GM12878 (cell line): ENCODE measurements at regions not wholly inside any gene's neighbourhood (a gene's known extent, or its start where the extent isn't known, plus 50 kb on each side); places are given as distances from the start of the nearest gene placed in this dataset.

Experiments
- ATAC-seq: fragments of 200-7000 bp; cut with Tn5 transposase; 3 replicates; pipeline ENCODE4 v1.9.1; 2020; ENCODE audit warnings: mild to moderate bottlenecking, moderate library complexity
- BruUV-seq: library from RNA; stranded (reverse); fragments of 400-500 nt; replicated peaks from 2 replicates; lab custom pipeline; 2021; lab: Mats Ljungman, UMichigan
- CTCF ChIA-PET: fragments of 300-600 bp; sonication (Branson Sonifier 250); formaldehyde crosslinking; extraction: SDS; loops from one replicate; lab custom pipeline; 2021; ENCODE audit warnings: inconsistent platforms; lab: Yijun Ruan, JAX
- POLR2A ChIA-PET: fragments of 350-600 bp; formaldehyde crosslinking; extraction: SDS; loops from one replicate; lab custom pipeline; 2021; ENCODE audit warnings: inconsistent platforms; lab: Charles Lee
- RAD21 ChIA-PET: fragments of 300-600 bp; sonication (Branson Sonifier 250); formaldehyde crosslinking; loops from one replicate; lab custom pipeline; 2023; ENCODE audit warnings: antibody characterized with exemption; ENCODE audit not compliant: unreplicated experiment; lab: Charles Lee
- SMC1A ChIA-PET: fragments of 300-600 bp; sonication (Branson Sonifier 250); formaldehyde crosslinking; loops from one replicate; lab custom pipeline; 2023; ENCODE audit not compliant: unreplicated experiment, uncharacterized antibody; lab: Charles Lee
- DNase-seq: peaks from one replicate; pipeline ENCODE4 v3.0.0-alpha.2; 2011; ENCODE audit warnings: low read depth, low spot score
- FAIRE-seq: peaks from 3 replicates; lab custom pipeline; 2011; peaks lifted over from hg19 to GRCh38; lab: Jason Lieb, UNC
- H2AFZ ChIP-seq: 2 replicates; pipeline ENCODE4 v1.6.0; 2011; ENCODE audit warnings: low read depth, low read length, control low read depth; ENCODE audit not compliant: control insufficient read depth
- H3K27ac ChIP-seq: 2 replicates; pipeline ENCODE4 v1.5.1; 2011; ENCODE audit warnings: control low read depth; ENCODE audit not compliant: control insufficient read depth, insufficient read depth
- H3K27me3 ChIP-seq, 2 experiments: replicated peaks in 1 of 2; 2 replicates each; pipeline versions ENCODE4 v1.6.0 to v1.6.1; 2011; ENCODE audit warnings: low read length in 1 of 2; ENCODE audit not compliant: control insufficient read depth in 2 of 2, insufficient read depth in 2 of 2
- H3K36me3 ChIP-seq, 2 experiments: 2 replicates each; pipeline ENCODE4 v1.5.1; 2011; ENCODE audit warnings: low read length in 1 of 2; ENCODE audit not compliant: control insufficient read depth in 2 of 2, insufficient read depth in 2 of 2
- H3K4me1 ChIP-seq: 2 replicates; pipeline ENCODE4 v1.6.1; 2011; ENCODE audit warnings: mild to moderate bottlenecking, low read length, moderate library complexity, mixed read lengths; ENCODE audit not compliant: control insufficient read depth, insufficient read depth
- H3K4me2 ChIP-seq: 2 replicates; pipeline ENCODE4 v1.6.0; 2011; ENCODE audit warnings: control low read depth; ENCODE audit not compliant: control insufficient read depth, insufficient read depth
- H3K4me3 ChIP-seq: fragments of 200-600 bp; sonication (generic); 2 replicates; pipeline ENCODE4 v1.5.1; 2016
- H3K79me2 ChIP-seq: 2 replicates; pipeline ENCODE4 v1.6.0; 2011; ENCODE audit warnings: low read length; ENCODE audit not compliant: control insufficient read depth, insufficient read depth
- H3K9ac ChIP-seq: 2 replicates; pipeline ENCODE4 v1.8.0; 2011; ENCODE audit warnings: low read length, control low read depth, mixed read lengths; ENCODE audit not compliant: control insufficient read depth, insufficient read depth
- H3K9me3 ChIP-seq: replicated peaks from 3 replicates; pipeline ENCODE4 v1.5.1; 2011; ENCODE audit warnings: mild to moderate bottlenecking, low read length; ENCODE audit not compliant: control insufficient read depth, insufficient read depth
- H4K20me1 ChIP-seq: 2 replicates; pipeline ENCODE4 v1.6.0; 2011; ENCODE audit not compliant: control insufficient read depth, insufficient read depth
- GABPA ChIP-seq: IDR thresholded peaks from 2 replicates; pipeline ENCODE4 v1.6.1; 2014; ENCODE audit warnings: antibody characterized with exemption, low read depth, mild to moderate bottlenecking, inconsistent platforms
- POLR2A ChIP-seq: IDR thresholded peaks from 2 replicates; pipeline ENCODE4 v1.6.1; 2011; ENCODE audit warnings: low read depth, mild to moderate bottlenecking, low read length
- ZNF592 ChIP-seq: fragments of 450-650 bp; IDR thresholded peaks from 2 replicates; pipeline ENCODE4 v1.6.1; 2017; ENCODE audit warnings: mild to moderate bottlenecking, moderate library complexity
- ZNF622 ChIP-seq: fragments of 450-650 bp; IDR thresholded peaks from 2 replicates; pipeline ENCODE4 v1.6.1; 2017; ENCODE audit warnings: mild to moderate bottlenecking, inconsistent platforms
- WGBS: methylation state at CpG from one replicate; pipeline ENCODE4 v1.1.6; 2016; ENCODE audit warnings: low lambda C conversion rate; ENCODE audit not compliant: insufficient replicate concordance, insufficient coverage; ENCODE audit errors: missing lambda C conversion rate; 5-methylcytosine and 5-hydroxymethylcytosine counted together
- in situ Hi-C: fragments of 300-500 bp; cut with MboI; formaldehyde crosslinking; loops from 9 replicates; pipeline ENCODE4 v1.14.3; 2018; ENCODE audit warnings: mixed read lengths
- intact Hi-C: fragments of 100-400 bp; cut with micrococcal nuclease; formaldehyde crosslinking; loops from one replicate; pipeline ENCODE4 v1.14.2; 2022; ENCODE audit not compliant: unreplicated experiment

GRCh38 chrX:13153796-13154195 lies 109.4 kb upstream of the FAM9C start:
- CTCF ChIA-PET: no interaction called here
- no TSS peak for BruUV-seq
- Histone ChIP-seq H3K36me3 (no peaks in the 10 kb centered on the region), H3K27me3 (no peaks in the 10 kb centered on the region), H3K4me3 (no peak overlapping the region), H3K79me2 (no peaks in the 10 kb centered on the region), H3K4me2 (no peak overlapping the region), H4K20me1 (no peaks in the 10 kb centered on the region), H3K9me3 (peaks cover 8% of the 10 kb centered on the region; the same call in 2 of the 3 replicates), H3K4me1 (no peaks in the 10 kb centered on the region), H3K9ac (no peak overlapping the region), H2AFZ (no peak overlapping the region), H3K27ac (no peak overlapping the region)
- in situ Hi-C loops: no loop called here
- no peak for FAIRE-seq
- DNase-seq: no peak
- RAD21 ChIA-PET: no interaction called here
- POLR2A ChIA-PET: no interaction called here
- SMC1A ChIA-PET: interaction anchor here (0.7 kb wide), 1 partner anchor 104 kb away, joined by 3 read pairs; no protein-coding TSS in a partner anchor
- intact Hi-C loops: no loop called here
- no peak for ATAC-seq
- TF ChIP-seq GABPA (no peak), ZNF592 (no peak), ZNF622 (no peak), POLR2A (no peak)
- 16% methylated on average over 3 of the region's 3 CpGs for whole genome bisulfite sequencing
